GM06990 (cell line): ENCODE measurements at regions not wholly inside any gene's neighbourhood (a gene's known extent, or its start where the extent isn't known, plus 50 kb on each side); places are given as distances from the start of the nearest gene placed in this dataset.

Experiments used
- DNase-seq: peaks from one replicate; pipeline ENCODE4 v3.0.0-alpha.2; 2011; ENCODE audit not compliant: insufficient read length; ENCODE audit errors: extremely low read depth
- H3K27me3 ChIP-seq: replicated peaks from 2 replicates; pipeline ENCODE4 v1.6.0; 2011; ENCODE audit warnings: low read length; ENCODE audit not compliant: control insufficient read depth, insufficient read depth
- H3K36me3 ChIP-seq: 2 replicates; pipeline ENCODE4 v1.5.1; 2011; ENCODE audit warnings: low read length; ENCODE audit not compliant: control insufficient read depth, insufficient read depth
- H3K4me3 ChIP-seq: replicated peaks from 2 replicates; pipeline ENCODE4 v1.5.1; 2011; ENCODE audit warnings: low read depth, mild to moderate bottlenecking, control low read depth, low read length
- TF ChIP-seq, protein P1 (sequence below): IDR thresholded peaks from 2 replicates; pipeline ENCODE4 v1.5.1; 2011; ENCODE audit warnings: low read length, control low read depth, mild to moderate bottlenecking, inconsistent platforms; ENCODE audit not compliant: insufficient read depth, poor library complexity, severe bottlenecking

DNA sequence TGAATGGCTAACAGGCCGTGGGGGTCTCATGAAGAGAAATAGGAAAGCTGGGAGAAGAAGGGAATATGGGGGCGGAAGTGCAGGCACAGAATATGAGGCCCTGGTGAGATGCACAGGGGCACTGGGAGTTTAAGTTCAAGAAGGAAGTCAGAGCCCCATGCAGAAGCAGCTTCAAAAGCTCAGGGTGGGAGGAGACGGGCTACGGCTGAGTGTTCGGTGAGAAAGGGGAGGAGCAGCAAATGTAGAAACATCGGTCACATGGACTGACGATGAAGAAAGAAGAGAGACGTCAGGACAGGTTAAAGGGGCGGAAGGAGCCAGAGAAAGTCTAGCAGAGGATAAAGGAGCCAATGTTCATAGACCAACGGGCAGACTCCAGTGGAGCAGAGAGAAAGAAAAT lies 204.5 kb upstream of the ZFHX3 start:
- DNase-seq, result no peak
- H3K4me3 ChIP-seq, result no peak overlapping the region
- H3K27me3 ChIP-seq, result no peaks in the 10 kb centered on the region
- TF ChIP-seq, protein P1, sequence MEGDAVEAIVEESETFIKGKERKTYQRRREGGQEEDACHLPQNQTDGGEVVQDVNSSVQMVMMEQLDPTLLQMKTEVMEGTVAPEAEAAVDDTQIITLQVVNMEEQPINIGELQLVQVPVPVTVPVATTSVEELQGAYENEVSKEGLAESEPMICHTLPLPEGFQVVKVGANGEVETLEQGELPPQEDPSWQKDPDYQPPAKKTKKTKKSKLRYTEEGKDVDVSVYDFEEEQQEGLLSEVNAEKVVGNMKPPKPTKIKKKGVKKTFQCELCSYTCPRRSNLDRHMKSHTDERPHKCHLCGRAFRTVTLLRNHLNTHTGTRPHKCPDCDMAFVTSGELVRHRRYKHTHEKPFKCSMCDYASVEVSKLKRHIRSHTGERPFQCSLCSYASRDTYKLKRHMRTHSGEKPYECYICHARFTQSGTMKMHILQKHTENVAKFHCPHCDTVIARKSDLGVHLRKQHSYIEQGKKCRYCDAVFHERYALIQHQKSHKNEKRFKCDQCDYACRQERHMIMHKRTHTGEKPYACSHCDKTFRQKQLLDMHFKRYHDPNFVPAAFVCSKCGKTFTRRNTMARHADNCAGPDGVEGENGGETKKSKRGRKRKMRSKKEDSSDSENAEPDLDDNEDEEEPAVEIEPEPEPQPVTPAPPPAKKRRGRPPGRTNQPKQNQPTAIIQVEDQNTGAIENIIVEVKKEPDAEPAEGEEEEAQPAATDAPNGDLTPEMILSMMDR, result no peak
- H3K36me3 ChIP-seq, result no peaks in the 10 kb centered on the region

- H3K4me3 ChIP-seq, result no peak overlapping the region
- H3K36me3 ChIP-seq, result no peaks in the 10 kb centered on the region
- TF ChIP-seq, protein P1, result no peak
- DNase-seq, result no peak
- no peaks in the 10 kb centered on the region for H3K27me3 ChIP-seq
These were observed 203.7 kb upstream of the ZFHX3 start for GRCh38 chr16:73251608-73252007.

DNA sequence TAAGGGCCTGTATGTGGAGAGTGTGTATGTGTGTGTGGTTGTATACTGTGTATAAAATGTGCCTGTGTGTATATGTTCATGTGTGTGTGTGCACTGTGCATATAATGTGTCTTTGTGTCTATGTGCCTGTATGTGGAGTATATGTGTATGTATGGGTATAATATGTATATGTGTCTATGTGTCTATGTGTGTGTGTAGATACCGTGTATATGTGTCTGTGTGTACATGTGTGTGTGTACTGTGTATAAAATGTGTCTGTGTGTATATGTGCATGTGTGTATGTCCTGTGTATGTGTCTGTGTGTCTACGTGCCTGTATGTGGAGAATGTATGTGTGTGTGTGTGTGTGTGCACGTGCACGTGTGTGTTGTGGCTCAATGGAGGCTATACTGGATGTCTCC lies 200.4 kb upstream of the ZFHX3 start:
- TF ChIP-seq, protein P1, result no peak
- Histone ChIP-seq H3K4me3 (no peak overlapping the region), H3K27me3 (no peaks in the 10 kb centered on the region), H3K36me3 (no peaks in the 10 kb centered on the region)
- DNase-seq, result no peak

DNA sequence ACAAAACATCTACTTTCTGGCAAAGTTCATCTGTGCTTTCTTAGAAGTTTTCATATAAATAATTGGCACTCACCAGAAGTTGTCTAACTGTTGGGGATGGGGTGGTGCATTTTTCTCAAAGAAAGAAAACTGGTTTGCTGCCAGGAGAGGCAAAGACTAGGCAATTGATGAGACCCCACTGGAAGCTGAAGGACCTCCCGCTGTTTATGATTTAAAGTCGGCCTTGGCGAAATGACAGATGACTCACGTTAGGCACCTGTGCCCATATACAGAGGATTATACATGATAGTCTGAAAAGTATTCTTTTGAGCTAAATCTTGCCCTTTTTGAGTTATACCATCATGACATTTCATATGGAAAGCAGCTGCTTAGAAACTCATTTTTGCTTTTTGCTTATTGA lies 193.0 kb upstream of the ZFHX3 start:
- Histone ChIP-seq H3K36me3 (no peaks in the 10 kb centered on the region), H3K4me3 (no peak overlapping the region), H3K27me3 (no peaks in the 10 kb centered on the region)
- no peak for DNase-seq
- TF ChIP-seq, protein P1, result no peak

DNA sequence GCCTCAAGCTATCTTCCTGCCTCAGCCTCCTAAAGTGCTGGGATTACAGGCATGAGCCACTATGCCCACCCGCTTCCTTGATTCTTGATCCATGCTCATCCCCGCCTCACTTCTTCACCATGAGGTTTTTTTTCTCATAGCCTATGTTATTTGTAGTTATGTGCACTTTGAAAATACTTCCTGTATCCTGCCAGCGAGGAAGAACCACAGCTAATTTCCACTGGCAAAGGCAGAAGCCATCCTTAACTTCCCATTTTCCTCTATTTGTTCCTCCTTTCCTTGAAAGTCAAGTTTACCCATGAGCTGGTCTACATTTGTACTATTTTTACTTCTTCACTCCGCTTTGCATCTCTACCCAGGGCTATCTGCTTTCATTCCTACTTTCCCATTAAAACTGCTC lies 189.7 kb upstream of the ZFHX3 start:
- TF ChIP-seq, protein P1, result no peak
- H3K27me3 ChIP-seq, result no peaks in the 10 kb centered on the region
- no peak for DNase-seq
- no peak overlapping the region for H3K4me3 ChIP-seq
- no peaks in the 10 kb centered on the region for H3K36me3 ChIP-seq

- TF ChIP-seq, protein P1, result no peak
- Histone ChIP-seq H3K4me3 (no peak overlapping the region), H3K36me3 (no peaks in the 10 kb centered on the region), H3K27me3 (no peaks in the 10 kb centered on the region)
- DNase-seq, result no peak
These were observed 186.6 kb upstream of the ZFHX3 start for GRCh38 chr16:73234496-73234895.
